ENCODE measurements at regions not wholly inside any gene's neighbourhood (a gene's known extent, or its start where the extent isn't known, plus 50 kb on each side); places are given as distances from the start of the nearest gene placed in this dataset.

DNA sequence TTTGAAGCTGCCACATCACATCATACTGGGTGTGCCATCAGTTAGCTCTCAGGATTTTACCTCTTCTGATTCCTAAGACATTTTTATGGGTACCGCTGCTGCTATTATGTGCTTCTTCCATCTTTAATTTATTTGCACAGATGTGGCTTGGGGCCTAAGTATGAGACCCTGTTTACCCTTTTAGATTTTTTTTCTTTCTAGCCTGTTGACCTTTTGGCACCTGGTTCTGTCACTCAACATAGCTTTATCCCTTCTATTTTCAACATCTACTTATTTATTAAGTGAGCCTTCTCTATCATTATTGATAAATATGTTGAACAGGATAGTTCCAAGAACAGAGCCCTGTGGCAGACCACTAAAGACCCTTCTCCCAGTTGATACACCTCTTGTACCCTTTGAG lies 57.0 kb downstream of the TET3 start:
- WGBS = 92% methylated on average over 1 of the region's 1 CpG
- Histone ChIP-seq H3K4me1 (replicated peaks) (no peaks in the 10 kb centered on the region), H3K27me3 (replicated peaks; ENCODE audit: insufficient read depth) (no peaks in the 10 kb centered on the region), H3K27ac (no peak overlapping the region), H3K36me3 (no peaks in the 10 kb centered on the region), H3K4me3 (no peak overlapping the region), H3K9me3 (no peaks in the 10 kb centered on the region)
- no peak for DNase-seq (ENCODE audit: low spot score)
- intact Hi-C loops (cut with DNase I) = no loop called here
- TF ChIP-seq POLR2AphosphoS5 (IDR thresholded peaks at IDR 0.05) (no peak), POLR2A (IDR thresholded peaks at IDR 0.05) (no peak)
- TF ChIP-seq, protein P1, sequence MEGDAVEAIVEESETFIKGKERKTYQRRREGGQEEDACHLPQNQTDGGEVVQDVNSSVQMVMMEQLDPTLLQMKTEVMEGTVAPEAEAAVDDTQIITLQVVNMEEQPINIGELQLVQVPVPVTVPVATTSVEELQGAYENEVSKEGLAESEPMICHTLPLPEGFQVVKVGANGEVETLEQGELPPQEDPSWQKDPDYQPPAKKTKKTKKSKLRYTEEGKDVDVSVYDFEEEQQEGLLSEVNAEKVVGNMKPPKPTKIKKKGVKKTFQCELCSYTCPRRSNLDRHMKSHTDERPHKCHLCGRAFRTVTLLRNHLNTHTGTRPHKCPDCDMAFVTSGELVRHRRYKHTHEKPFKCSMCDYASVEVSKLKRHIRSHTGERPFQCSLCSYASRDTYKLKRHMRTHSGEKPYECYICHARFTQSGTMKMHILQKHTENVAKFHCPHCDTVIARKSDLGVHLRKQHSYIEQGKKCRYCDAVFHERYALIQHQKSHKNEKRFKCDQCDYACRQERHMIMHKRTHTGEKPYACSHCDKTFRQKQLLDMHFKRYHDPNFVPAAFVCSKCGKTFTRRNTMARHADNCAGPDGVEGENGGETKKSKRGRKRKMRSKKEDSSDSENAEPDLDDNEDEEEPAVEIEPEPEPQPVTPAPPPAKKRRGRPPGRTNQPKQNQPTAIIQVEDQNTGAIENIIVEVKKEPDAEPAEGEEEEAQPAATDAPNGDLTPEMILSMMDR (IDR thresholded peaks at IDR 0.05) = no peak

DNA sequence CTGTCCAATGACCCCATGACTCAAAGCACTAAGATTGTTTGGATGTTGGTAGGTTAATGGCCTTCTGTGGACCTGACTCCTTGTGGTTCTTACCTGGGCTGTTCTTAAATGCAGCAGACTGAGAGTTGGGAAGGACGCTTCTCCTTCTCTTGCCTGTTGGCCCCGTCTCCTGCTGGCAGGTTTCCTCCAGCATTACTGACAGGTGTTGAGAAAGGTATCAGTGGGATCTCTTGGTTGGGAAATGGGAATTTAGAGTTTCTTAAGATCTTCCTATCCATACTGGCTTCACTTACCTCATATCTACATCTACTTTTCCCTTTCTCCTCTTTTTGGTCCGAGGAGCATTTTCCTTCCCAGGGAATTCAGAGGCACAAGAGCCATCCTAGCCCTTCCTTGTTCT lies 57.9 kb downstream of the TET3 start:
- TF ChIP-seq POLR2A (IDR thresholded peaks at IDR 0.05) (no peak), POLR2AphosphoS5 (IDR thresholded peaks at IDR 0.05) (no peak)
- TF ChIP-seq, protein P1 (IDR thresholded peaks at IDR 0.05) = no peak
- Histone ChIP-seq H3K36me3 (no peaks in the 10 kb centered on the region), H3K27me3 (replicated peaks; ENCODE audit: insufficient read depth) (no peaks in the 10 kb centered on the region), H3K9me3 (no peaks in the 10 kb centered on the region), H3K4me3 (no peak overlapping the region), H3K27ac (no peak overlapping the region), H3K4me1 (replicated peaks) (no peaks in the 10 kb centered on the region)
- intact Hi-C loops (cut with DNase I) = no loop called here
- WGBS = 87% methylated on average over 3 of the region's 3 CpGs
- no peak for DNase-seq (ENCODE audit: low spot score)

DNA sequence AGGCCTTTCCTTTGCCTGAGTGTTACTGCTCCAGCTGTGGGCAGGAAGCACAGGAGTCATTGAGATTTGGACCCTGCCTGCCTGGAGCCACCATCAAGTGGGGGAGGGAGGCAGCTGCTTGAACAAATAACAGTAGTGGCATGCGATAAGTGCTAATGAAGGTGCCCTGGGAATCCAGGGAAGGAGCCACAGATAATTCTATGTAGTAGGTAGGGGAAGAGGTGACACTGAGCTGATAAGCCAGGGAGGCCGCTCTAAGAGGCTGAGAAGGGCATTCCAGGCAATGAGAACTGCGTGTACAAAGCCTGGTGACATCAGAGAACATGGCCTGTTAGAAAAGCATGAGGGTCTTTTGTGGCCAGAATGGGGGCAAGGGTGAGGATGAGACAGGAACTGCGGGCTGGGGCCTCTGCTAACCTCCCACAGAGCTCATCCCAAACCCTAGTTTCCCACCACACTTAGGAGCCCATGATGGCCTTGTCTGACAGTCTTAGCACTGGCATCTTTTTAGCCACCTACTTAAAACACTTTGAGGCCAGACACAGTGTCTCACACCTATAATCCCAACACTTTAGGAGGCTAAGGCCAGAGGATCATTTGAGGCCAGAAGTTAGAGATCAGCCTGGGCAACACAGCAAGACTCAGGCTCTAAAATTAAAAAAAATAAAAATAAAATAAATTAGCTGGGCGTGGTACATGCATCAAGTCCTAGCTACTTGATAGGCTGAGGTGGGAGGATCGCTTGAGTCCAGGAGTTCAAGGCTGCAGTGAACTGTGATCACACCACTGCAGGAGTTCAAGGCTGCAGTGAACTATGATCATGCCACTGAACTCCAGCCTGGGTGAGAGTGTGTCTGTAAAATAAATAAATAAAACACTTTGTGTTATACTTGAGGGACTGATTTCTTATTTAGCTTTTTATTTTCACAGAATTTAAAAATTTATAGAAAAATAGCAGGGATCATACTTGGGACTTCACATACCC lies 58.9 kb downstream of the TET3 start:
- no peak for DNase-seq (ENCODE audit: low spot score)
- Histone ChIP-seq H3K27me3 (replicated peaks; ENCODE audit: insufficient read depth) (no peaks in the 10 kb centered on the region), H3K36me3 (no peaks in the 10 kb centered on the region), H3K9me3 (no peaks in the 10 kb centered on the region), H3K4me1 (replicated peaks) (no peaks in the 10 kb centered on the region), H3K27ac (no peak overlapping the region), H3K4me3 (no peak overlapping the region)
- 93% methylated on average over 6 of the region's 6 CpGs for WGBS
- no peak for TF ChIP-seq POLR2AphosphoS5 (IDR thresholded peaks at IDR 0.05)
- TF ChIP-seq, protein P1 (IDR thresholded peaks at IDR 0.05) = no peak
- no peak for TF ChIP-seq POLR2A (IDR thresholded peaks at IDR 0.05)
- intact Hi-C loops (cut with DNase I) = no loop called here

DNA sequence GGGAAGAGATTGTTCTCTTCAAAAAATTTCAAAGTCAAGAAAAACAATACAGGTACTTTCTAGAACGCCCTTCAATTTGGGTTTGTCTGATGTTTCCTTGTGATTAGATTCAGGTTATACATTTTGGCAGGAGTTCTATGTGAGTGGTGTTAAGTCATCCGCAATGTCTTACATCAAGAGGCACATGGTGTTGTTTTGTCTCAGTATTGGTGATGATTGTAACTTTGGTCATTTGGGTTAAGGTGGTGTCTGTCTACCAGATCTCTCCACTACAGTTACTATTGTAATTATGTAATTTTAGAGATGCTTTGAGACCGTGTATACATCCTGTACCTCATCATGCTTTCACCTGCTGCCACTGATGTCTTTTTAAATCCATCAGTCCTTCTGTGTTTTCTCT lies 60.3 kb downstream of the TET3 start:
- Histone ChIP-seq H3K27me3 (replicated peaks; ENCODE audit: insufficient read depth) (no peaks in the 10 kb centered on the region), H3K36me3 (no peaks in the 10 kb centered on the region), H3K9me3 (no peaks in the 10 kb centered on the region), H3K4me1 (replicated peaks) (no peaks in the 10 kb centered on the region), H3K4me3 (no peak overlapping the region), H3K27ac (no peak overlapping the region)
- intact Hi-C loops (cut with DNase I) = no loop called here
- TF ChIP-seq, protein P1 (IDR thresholded peaks at IDR 0.05) = no peak
- TF ChIP-seq POLR2A (IDR thresholded peaks at IDR 0.05) = no peak
- no peak for TF ChIP-seq POLR2AphosphoS5 (IDR thresholded peaks at IDR 0.05)
- no peak for DNase-seq (ENCODE audit: low spot score)
- 81% methylated on average over 3 of the region's 3 CpGs for WGBS

DNA sequence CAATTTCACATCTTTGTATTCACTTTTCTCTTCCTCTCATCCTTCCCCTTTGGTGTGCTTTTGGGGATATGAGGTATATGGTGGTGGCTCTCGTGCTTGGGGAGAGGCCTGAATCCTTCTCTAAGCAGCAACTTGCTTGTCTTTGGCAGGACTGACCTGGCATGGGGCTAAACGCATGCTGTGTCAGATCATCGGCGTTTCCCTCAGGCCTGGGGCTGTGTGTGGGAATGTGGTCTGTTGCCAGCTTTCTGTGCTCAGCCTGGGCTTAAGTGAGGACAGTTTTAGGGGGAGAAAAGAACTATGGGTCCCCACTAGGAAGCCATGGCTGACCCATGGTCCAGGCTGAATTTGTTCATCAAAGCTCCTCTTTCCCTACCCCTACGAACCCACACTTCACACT lies 60.7 kb downstream of the TET3 start:
- TF ChIP-seq, protein P1 (IDR thresholded peaks at IDR 0.05) = no peak
- TF ChIP-seq POLR2AphosphoS5 (IDR thresholded peaks at IDR 0.05) = no peak
- TF ChIP-seq POLR2A (IDR thresholded peaks at IDR 0.05) = no peak
- Histone ChIP-seq H3K4me3 (no peak overlapping the region), H3K27ac (no peak overlapping the region), H3K4me1 (replicated peaks) (no peaks in the 10 kb centered on the region), H3K9me3 (no peaks in the 10 kb centered on the region), H3K27me3 (replicated peaks; ENCODE audit: insufficient read depth) (no peaks in the 10 kb centered on the region), H3K36me3 (no peaks in the 10 kb centered on the region)
- intact Hi-C loops (cut with DNase I) = no loop called here
- no peak for DNase-seq (ENCODE audit: low spot score)
- WGBS = 41% methylated on average over 5 of the region's 5 CpGs

All from prostate gland (tissue), 2 donors.